ENCODE measurements at regions not wholly inside any gene's neighbourhood (a gene's known extent, or its start where the extent isn't known, plus 50 kb on each side); places are given as distances from the start of the nearest gene placed in this dataset.

DNA sequence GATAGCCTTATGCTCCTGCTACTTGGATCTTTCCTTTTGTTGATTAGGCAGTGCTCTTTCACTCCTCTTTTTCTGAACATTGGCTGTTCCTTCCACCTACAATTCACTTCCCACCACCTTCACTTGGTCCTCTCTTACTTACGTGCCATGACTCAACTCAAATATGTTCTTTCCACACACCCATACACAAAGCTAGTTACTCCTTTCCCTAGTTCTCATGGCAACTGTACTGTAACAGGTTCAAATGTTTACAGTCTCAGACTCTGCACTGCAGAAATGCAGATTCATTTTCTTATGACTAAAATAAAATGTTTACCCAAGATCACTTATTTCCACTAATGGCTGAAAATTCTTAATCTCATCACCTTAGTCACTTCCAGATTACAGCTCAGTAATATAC, 174.0 kb upstream of the TSHZ2 start:
- Histone ChIP-seq H3K36me3 (no peaks in the 10 kb centered on the region), H3K27ac (no peak overlapping the region), H3K4me1 (no peaks in the 10 kb centered on the region), H3K4me3 (no peak overlapping the region), H3K27me3 (no peaks in the 10 kb centered on the region), H3K9me3 (no peaks in the 10 kb centered on the region)
- TF ChIP-seq EP300 (IDR thresholded peaks at IDR 0.05) (no peak), POLR2A (IDR thresholded peaks at IDR 0.05) (no peak)
- TF ChIP-seq, protein P1, sequence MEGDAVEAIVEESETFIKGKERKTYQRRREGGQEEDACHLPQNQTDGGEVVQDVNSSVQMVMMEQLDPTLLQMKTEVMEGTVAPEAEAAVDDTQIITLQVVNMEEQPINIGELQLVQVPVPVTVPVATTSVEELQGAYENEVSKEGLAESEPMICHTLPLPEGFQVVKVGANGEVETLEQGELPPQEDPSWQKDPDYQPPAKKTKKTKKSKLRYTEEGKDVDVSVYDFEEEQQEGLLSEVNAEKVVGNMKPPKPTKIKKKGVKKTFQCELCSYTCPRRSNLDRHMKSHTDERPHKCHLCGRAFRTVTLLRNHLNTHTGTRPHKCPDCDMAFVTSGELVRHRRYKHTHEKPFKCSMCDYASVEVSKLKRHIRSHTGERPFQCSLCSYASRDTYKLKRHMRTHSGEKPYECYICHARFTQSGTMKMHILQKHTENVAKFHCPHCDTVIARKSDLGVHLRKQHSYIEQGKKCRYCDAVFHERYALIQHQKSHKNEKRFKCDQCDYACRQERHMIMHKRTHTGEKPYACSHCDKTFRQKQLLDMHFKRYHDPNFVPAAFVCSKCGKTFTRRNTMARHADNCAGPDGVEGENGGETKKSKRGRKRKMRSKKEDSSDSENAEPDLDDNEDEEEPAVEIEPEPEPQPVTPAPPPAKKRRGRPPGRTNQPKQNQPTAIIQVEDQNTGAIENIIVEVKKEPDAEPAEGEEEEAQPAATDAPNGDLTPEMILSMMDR (IDR thresholded peaks at IDR 0.05) = no peak
- WGBS, 2 donors = 89 to 92% methylated on average over 1 of the region's 1 CpG
- DNase-seq (ENCODE audit: low spot score in 2 of 2) = no peak

DNA sequence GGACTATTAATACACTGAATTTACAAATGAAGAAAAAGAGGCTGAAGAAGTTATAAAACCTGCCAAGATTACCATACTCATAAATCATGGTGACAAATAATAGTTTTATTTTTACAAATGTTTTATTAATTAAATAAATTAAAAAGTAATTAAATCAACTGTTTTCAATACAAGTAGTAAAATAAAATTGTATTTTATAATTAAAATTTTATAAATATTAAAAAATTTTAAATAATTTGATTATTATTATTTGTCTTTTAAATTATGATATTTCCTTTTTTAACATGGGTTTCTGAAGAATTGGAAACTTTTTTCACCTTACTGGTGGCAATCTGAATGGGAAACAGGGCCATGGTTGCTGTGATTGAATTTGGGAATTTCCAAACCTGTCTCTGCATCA, 177.3 kb upstream of the TSHZ2 start:
- Histone ChIP-seq H3K4me3 (no peak overlapping the region), H3K4me1 (no peaks in the 10 kb centered on the region), H3K27me3 (no peaks in the 10 kb centered on the region), H3K27ac (no peak overlapping the region), H3K36me3 (no peaks in the 10 kb centered on the region), H3K9me3 (no peaks in the 10 kb centered on the region)
- no peak for TF ChIP-seq POLR2A (IDR thresholded peaks at IDR 0.05)
- no peak for TF ChIP-seq EP300 (IDR thresholded peaks at IDR 0.05)
- TF ChIP-seq, protein P1 (IDR thresholded peaks at IDR 0.05) = no peak
- DNase-seq (ENCODE audit: low spot score in 2 of 2) = no peak

DNA sequence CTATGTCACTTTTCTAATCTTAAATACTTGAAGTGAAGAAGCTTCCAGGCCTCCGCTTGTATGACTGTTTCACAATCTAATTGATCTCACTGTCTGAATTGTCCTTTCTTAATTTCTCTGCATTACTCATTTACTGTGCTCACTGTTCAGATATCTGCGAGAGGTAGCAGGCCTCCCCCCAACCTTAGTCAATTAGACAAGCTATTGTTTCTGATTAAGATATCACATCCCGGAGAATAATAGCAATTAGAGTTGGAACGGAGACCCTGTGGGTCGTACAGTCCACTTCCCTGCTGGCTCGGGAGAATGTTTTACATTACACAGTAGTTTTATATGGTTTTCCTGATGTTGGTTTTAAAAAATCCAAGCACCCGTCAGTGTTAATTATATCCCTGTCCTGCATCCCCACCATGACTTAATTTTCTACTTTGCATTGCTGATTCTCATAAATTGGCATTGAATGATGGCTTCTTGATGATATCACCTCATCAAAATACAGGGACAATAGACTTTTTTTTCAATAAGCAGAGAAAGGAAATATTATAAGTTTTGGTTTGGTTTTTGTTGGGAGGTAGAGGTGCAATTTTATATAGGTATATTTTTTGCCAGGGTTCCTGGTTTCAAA, 178.7 kb upstream of the TSHZ2 start:
- no peaks in the 10 kb centered on the region for H3K4me1 ChIP-seq
- no peak overlapping the region for H3K4me3 ChIP-seq
- H3K27me3 ChIP-seq = no peaks in the 10 kb centered on the region
- H3K9me3 ChIP-seq = no peaks in the 10 kb centered on the region
- no peak overlapping the region for H3K27ac ChIP-seq
- 76 to 79% methylated on average over 7 of the region's 7 CpGs for WGBS, 2 donors
- DNase-seq (ENCODE audit: low spot score in 2 of 2) = no peak
- no peak for TF ChIP-seq POLR2A (IDR thresholded peaks at IDR 0.05)
- TF ChIP-seq, protein P1 (IDR thresholded peaks at IDR 0.05) = no peak
- TF ChIP-seq EP300 (IDR thresholded peaks at IDR 0.05) = no peak
- H3K36me3 ChIP-seq = no peaks in the 10 kb centered on the region

DNA sequence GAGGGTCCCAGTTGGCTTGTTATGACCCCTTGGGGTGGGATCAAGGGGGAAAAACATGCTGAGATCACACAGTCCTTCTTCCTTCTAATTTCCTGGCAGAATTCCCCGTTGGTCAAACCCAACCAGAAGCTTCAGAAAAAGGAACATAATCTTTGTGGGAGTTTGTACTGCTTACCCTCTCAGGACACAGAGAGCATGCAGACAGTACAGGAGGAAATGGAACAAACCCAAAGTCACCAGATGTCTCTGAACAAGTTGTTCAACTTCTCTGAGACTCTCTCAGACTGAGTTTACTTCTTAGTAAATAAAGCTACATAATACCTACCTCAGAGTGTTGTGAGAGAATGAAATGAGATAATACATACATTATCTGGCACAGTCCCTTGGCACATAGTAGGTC, 181.1 kb upstream of the TSHZ2 start:
- Histone ChIP-seq H3K27ac (no peak overlapping the region), H3K27me3 (no peaks in the 10 kb centered on the region), H3K4me3 (no peak overlapping the region), H3K9me3 (no peaks in the 10 kb centered on the region), H3K4me1 (no peaks in the 10 kb centered on the region), H3K36me3 (no peaks in the 10 kb centered on the region)
- no peak for TF ChIP-seq POLR2A (IDR thresholded peaks at IDR 0.05)
- TF ChIP-seq EP300 (IDR thresholded peaks at IDR 0.05) = no peak
- TF ChIP-seq, protein P1 (IDR thresholded peaks at IDR 0.05) = no peak
- WGBS, 2 donors = 43 to 50% methylated on average over 1 of the region's 1 CpG
- no peak for DNase-seq (ENCODE audit: low spot score in 2 of 2)

DNA sequence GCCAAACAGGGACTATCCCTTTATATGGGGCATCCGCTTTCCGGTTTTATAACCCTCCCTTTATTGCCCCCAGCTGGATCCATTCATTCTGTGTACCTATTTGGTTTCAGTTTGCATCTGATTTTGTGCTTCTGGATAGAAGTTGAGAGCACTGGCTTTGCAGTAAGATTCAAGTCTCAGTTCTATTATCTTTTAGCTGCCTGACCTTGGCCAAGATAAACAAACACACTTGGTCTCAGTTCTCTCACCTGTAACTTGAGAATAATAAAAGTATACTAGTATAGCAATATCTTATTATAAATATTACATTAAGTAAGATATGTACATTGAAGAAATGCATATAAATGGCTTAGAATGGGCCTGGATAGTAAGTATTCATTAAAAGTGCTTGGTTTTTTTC, 182.4 kb upstream of the TSHZ2 start:
- TF ChIP-seq, protein P1 (IDR thresholded peaks at IDR 0.05) = no peak
- TF ChIP-seq POLR2A (IDR thresholded peaks at IDR 0.05) (no peak), EP300 (IDR thresholded peaks at IDR 0.05) (no peak)
- no peaks in the 10 kb centered on the region for H3K36me3 ChIP-seq
- H3K4me3 ChIP-seq = no peak overlapping the region
- H3K27ac ChIP-seq = no peak overlapping the region
- no peaks in the 10 kb centered on the region for H3K27me3 ChIP-seq
- no peaks in the 10 kb centered on the region for H3K4me1 ChIP-seq
- no peaks in the 10 kb centered on the region for H3K9me3 ChIP-seq
- WGBS, 2 donors = 56 to 63% methylated on average over 2 of the region's 2 CpGs
- no peak for DNase-seq (ENCODE audit: low spot score in 2 of 2)

All from tibial nerve (tissue), 4 donors.